Activated naive CD4-positive, alpha-beta T cell (primary cell): ENCODE measurements at regions not wholly inside any gene's neighbourhood (a gene's known extent, or its start where the extent isn't known, plus 50 kb on each side); places are given as distances from the start of the nearest gene placed in this dataset.
A peak's percentile ranks its signal among the peaks of the same experiment; 100 is the strongest.
"Not testable (repeated sequence)": the region's sequence is repeated elsewhere in the genome, so short reads cannot be mapped to it uniquely, and the experiment has no call there.

Source experiments
- DNase-seq, 4 experiments: peaks; one replicate each; lab custom pipeline; 2025; lab: John Stamatoyannopoulos, UW

DNA sequence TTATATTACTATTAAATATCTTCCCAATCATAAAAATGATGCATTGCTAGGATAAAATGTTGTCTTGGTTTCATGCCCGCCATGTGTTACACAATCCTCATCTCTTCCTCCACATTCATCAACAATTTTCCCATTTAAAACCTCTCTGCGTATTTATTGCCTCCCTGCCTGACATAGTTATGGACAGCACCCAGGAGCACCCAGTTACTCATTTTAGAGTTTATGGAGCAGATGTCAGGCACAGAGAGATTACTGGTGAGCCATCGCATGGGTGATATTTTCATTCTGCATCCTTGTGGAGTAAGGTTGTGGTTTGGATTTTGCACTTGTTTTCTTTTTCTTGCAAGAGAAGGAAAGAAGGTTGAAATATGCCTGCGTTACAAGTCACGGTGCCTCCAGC is 116.7 kb upstream of the NPAS2 start:
- no peak for DNase-seq

DNA sequence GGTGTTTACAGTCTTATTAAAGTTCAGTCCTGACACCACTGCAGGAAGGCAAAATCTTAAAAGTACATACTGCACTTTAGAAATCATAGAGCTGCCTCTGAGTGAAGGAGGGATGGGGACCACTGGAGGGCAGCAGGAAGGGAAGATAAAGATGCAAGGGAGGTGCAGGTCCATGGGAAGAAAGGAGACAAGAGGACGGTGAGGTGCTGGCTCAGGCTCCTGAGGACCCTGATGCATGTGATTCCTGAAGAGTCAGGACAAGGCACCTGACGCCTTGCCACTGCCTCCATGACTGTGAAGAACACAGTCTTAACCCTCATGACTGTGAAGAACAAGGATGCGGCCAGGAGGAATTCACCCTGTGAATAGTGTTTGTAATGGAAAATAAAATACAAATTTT is 116.2 kb upstream of the NPAS2 start:
- DNase-seq = no peak

DNA sequence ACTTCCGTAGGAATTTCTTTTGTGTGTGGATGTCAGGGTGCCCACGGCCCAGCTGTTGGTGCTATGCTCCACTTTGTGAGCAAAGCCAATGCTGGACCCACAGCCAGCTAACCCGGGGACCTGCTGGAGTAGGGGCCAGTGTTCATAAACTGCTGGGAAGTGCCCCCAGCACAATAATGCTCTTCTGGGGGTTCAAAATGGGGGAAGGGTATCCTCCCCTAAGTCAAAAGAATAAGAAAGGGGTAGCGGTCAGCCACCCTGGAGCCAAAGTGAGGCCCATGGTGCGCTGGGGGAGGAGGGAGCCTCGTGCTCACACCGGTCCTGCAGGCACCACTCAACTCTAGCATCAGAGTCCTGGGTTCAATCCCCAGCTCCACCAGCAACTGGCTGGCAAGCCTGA is 115.8 kb upstream of the NPAS2 start:
- DNase-seq = no peak

DNA sequence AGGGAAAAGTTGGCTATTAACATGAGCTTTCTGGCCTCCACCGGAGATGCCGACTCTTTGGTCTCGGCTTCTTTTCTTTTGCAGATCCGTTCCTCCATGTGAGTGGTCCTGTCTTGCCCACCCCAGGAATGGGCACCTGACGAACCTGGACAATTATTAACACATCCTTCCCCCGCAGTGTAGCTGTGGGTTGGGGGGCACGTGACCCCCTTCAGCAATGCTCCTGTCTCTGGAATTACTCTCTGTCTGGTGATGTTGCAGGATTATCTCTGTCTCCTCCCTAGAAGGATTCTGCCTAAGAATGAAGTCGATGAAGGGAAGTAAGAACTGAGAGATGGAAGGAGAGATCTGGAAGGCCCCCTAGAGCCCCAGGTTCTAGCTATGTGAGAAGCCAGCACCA is 115.2 kb upstream of the NPAS2 start:
- DNase-seq = no peak

DNA sequence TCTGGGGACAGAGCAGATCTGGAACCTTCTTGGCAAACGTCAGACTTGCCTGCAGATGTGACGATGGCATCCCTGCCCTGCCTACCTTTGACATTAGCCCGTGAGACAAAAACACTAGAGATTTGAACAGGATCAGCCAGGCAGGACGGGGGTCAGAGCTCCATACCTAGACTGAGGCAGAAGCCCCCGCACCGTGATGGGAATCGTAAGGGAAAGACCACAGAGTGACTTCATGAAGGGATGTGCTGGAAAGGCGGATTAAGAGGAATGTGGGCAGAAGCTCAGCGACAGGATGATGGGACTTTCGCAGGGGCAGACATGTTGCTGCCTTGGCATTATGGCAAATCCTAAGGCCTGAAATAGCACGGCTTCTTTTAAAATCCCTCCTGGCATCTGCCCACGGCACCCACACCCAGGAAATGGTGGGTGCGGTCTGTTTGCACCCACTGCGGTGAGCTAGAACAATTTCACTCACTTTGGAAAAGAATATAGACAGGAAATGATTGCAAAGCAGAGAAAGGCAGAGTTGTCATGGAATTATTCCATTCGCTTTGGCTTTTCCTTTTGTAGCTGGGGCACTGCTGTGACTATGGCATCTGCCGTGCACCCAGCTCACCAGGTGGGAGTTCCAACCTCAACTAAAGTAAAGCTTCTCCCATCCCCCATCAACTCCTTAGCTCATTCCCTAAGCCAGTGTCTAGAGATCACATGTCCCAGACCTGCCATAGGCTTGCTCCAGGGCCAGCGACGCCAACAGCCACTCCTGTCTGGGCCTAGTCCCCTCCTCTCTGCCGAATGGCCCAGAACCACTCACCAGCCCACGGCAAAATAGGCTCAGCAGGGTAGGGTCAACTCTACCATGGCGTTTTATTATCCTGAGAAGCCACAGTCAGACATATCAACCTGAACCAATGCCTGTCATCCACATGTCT is 112.7 kb upstream of the NPAS2 start:
- DNase-seq = no peak

DNA sequence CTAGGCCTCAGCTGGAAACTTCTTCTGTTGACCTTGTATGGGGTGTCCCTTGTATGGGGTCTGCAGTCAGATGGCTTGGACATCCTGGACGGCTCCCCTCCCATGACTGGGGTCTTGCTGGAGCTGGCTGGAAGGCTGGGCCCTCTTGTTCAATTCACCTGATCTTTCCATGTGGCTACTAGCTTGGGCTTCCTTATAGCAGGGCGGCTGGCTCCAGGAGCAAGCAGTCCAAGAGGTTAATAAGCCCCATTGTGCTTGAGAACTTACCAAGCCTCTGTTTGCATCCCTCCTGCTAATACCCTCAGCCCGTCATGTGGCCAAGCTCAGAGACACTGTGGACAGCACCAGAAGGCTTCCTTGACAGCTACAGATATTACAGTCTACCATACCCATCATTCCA is 111.6 kb upstream of the NPAS2 start:
- DNase-seq = no peak

DNA sequence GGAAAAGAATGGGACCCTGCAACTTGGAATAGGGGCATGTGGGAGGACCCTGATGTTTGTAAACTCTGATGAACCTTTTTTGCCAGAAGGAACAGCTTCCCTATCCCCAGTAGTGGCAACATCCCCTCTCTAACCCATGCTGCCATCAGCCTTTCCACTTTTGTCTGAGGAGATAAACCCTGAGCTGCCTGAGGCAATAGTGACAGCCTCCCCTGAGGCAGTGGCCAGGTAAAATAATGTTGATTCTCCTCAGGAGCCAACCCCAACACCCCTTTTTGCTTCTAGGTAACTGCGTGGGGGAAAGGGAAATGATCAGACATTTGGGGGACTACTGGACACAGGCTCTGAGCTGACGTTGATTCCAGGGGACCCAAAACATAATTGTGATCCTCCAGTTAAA is 106.8 kb upstream of the NPAS2 start:
- no peak for DNase-seq

DNA sequence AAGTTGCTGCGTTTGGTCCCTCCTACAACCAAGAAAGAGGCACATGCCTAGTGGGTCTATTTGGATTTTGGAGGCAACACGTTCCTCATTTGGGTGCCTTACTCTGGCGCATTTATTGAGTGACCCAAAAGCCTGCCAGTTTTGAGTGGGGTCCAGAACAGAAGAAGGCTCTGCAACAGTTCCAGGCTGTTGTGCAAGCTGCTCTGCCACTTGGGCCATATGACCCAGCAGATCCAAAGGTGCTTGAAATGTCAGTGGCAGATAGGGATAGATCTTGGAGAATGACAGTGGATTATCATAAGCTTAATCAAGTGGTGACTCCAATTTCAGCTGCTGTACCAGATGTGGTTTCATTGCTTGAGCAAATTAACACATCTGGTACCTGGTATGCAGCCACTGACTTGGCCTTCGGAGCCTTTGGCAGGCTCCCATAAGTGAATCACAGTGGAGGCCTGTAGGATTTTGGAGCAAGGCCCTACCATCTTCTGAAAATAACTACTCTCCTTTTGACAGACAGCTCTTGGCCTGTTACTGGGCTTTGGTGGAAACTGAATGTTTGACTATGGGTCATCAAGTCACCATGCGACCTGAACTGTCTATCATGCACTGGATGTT is 105.4 kb upstream of the NPAS2 start:
- DNase-seq = not testable (repeated sequence)

DNA sequence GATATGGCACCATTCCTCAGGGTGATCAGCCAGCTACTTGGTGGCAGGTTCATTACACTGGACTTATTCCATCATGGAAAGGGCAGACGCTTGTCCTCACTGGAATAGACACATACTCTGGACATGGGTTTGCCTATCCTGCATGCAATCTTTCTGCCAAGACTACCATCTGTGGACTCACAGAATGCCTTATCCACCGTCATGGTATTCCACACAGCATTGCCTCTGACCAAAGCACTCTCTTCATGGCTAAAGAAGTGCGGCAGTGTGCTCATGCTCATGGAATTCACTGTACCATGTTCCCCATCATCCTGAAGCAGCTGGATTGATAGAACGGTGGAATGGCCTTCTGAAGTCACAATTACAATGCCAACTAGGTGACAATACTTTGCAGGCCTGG is 104.1 kb upstream of the NPAS2 start:
- not testable (repeated sequence) for DNase-seq

DNA sequence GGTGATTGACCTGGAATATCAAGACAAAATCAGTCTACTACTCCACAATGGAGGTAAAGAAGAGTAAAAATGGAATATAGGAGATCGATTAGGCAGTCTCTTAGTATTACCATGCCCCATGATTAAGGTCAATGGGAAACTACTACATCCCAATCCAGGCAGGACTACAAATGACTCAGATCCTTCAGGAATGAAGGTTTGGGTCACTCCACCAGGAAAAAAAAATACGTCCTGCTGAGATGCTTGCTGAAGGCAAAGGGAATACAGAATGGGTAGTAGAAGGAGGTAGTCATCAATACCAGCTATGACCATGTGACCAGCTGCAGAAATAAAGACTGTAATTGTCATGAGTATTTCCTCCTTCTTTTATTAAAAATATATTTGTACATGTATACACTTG is 103.4 kb upstream of the NPAS2 start:
- no peak for DNase-seq

DNA sequence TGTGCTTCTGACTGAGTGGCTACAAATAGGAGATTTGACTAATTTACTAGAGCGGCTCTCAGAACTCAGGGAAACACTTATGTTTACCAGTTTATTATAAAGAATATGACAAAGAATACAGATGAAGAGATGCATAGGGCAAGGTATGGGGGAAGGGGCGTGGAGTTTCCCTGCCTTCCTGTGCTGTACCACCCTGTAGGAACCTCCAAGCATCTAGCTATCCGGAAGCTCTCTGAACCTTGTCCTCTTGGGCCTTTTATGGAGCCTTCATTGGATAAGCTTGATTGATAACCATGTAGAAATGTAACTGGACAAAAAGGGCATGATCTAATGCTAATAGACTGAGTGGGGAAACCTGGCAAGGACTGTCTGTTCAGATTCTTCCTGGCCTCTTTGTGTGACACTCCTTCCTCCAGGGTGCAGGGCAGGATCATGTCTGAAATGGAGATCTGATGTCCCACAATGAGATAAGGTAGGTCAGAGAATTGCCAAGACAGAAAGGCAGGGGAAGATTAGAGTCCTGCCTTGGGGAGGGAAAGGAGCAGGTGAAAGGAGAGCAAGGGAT is 101.8 kb upstream of the NPAS2 start:
- no peak for DNase-seq

DNA sequence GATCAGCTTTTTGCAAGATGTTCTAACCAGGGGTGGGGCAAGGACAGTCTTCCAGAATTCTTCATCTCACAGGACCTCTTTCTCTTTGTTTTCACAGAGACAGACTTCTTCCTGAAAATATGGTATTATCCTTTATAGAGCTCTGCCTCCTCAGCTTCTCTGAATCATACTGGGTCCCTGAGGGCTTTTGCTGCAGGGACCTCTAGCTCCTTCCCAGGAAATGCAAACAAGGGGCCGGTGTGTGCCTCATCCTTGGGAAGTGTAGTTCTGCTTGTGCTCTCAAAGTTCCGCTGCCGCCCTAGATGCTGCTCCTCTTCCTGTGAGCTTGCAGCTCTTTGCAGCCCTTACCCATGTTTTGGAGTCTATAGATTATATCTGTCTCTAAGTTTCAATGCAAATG is 99.5 kb upstream of the NPAS2 start:
- DNase-seq = no peak

DNA sequence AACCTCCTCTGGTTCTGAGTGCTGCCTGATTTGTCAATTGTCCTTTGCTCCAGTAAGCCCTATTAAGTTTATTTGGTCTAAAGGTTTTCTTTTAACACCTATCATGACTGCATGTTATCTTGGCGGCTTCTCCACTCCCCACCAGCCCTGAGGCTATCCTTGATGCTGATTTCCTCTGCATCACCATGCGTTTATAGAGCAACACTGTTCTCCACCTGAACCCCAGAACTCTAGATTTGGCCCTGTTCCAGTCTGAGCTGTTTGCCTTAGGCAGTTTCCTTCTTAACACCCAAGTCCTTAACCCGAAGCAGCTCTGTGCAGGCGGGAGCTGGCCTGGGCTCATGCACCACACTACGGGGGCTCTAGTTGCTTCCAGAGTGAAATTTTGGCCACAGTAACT is 98.2 kb upstream of the NPAS2 start:
- DNase-seq = no peak

DNA sequence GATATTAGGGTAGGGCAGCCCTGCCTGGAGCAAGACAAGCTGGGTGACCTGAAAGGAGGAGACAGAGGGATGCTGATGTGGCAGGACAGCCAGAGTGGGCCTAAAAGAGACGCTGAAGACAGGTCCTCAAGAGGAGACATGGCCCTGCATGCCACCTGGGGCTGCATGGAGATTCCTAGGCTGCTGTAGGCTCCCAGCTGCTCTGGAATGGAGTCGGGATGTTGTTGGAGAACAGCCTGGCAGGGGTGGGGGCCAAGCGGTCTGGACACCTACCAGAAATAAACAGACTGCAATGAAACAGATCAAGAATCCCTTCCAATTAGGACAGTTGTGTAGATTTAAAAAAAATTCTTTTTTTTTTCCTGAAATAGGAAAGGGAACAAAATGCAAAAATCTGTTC is 97.8 kb upstream of the NPAS2 start:
- DNase-seq = no peak

DNA sequence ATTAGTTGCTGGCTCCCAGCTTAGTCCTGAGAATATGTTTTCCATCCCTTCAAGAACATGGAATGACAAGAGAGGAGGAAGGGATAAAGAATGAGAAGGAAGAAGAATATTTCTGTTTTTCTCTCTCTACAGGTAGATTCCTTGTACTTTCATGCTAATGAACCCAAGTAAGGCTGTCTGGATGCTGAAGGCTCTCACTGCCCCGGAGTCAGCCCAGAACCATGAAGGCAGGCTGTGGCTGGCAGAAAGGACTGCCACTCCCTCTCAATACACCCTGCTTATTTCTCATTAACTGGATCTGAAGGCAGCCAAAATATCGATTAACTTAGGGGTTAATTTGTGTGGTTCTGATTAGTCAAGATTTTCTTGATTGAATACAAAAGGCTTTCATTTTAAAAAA is 93.1 kb upstream of the NPAS2 start:
- no peak for DNase-seq

DNA sequence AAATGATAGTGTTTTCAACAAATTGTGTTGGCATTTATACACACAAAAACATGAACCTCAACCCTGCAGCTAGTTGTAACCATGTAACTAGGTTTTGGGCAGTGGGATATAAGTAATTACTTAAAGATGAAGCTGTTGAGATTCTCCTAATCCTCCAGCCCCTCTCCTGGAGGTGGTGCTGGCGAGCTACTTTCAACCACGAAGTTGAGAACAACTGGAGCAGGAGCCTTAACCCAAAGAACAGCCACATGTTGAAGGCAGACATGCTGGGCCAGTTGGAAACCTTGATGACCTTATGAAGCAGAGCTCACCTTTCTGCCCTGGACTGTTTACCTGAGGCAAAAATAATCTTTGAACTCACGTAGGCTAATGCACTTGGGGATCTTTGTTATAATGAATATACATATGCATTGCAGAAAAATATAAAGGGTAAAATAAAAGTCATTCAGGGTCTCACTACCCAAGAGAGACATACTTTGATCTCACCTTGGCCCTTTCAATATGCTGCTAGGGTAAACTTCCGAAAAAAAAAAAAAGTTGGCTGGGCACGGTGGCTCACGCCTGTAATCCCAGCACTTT is 89.6 kb upstream of the NPAS2 start:
- peak in 1 of 4 experiments; percentile 27 for DNase-seq

DNA sequence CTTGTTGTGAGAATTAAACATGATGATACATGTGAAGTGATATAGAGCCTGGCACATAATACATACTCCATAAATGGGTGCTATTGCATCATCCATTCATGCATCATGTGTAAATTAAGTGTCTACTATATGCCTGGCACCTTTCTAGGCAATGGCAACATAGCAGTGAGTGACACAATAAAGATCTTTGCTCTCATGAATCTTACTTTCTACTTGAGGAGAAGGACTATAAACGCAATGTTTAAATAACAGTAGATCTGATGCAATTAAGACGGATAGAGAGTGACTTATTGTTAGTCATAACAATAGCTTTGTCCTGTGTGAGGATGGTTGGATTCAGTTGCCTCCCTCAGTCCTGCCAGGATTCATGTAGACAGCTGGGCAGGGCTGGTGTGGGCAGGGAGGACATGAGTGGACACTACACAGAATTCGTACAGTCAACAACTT is 88.4 kb upstream of the NPAS2 start:
- DNase-seq = no peak

DNA sequence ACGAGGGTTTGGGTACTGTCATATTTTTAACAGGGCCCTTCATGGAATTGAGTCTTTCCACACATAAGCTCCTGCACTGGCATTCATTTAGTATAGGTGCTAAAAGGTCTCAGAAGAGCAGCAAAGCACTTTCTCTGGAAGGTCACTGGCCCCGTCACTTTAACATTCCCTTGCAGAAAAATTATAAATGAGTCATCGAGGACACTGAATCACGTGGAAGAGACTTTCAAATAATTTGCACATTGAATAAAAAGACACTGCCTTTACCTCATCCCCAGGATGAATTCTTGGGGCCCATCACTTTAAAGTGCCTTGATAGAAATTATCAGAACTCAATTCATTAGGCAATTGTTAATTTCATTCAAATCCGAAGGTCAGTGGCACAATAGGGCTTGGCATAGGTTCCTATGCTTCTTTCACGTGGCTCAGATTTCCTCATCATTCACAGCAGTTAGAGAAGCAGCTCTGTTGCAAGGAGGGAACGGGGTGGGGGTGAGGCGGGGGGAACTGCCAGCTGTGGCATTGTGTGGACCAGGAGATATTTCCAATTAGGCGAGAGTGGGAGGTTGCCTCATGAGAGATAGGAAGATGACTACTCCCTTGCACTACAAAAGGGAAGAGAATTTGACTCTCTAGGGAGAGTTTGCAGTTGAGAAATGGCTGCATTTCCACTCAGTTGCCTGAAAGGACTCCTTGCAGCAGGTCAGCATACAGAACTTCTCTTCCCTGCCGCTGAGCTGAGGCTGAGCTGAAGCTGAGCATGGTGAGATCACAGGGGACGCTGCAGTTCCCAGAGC is 86.3 kb upstream of the NPAS2 start:
- DNase-seq = no peak

DNA sequence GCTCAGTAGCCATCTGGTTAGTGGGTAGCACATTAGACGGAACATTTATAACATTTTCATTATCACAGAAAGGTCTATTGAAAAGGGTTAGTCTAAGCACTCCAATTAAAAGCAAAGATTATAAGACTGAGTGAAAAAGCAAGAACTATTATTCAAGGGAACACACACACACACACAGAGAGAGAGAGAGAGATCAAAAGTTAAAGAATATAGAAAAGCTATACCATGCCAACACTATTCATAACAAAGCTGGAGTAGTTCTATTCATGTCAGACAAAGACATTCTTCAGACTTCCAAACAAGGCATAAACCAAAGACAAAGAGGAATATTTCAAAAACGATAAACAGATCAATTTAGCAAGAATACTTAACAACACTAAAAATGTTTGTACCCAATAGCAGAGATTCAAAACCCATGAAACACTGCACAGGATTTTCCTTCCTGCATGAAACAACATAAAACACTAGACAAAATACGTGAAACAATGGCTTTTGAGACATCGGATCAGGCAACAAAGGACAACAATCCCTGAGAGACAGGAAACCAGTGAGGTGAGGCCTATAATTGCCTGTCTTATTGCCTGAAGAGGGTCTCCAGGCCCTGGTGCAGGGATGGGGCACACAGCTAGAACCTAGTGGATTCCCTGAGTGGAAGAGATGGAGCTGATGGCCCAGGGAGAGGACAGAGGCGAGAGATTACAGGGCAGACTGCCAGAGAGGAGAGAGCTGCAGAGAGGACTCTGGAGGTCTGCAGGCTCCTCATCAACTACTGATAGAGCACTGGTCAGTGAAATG is 83.6 kb upstream of the NPAS2 start:
- DNase-seq = no peak

DNA sequence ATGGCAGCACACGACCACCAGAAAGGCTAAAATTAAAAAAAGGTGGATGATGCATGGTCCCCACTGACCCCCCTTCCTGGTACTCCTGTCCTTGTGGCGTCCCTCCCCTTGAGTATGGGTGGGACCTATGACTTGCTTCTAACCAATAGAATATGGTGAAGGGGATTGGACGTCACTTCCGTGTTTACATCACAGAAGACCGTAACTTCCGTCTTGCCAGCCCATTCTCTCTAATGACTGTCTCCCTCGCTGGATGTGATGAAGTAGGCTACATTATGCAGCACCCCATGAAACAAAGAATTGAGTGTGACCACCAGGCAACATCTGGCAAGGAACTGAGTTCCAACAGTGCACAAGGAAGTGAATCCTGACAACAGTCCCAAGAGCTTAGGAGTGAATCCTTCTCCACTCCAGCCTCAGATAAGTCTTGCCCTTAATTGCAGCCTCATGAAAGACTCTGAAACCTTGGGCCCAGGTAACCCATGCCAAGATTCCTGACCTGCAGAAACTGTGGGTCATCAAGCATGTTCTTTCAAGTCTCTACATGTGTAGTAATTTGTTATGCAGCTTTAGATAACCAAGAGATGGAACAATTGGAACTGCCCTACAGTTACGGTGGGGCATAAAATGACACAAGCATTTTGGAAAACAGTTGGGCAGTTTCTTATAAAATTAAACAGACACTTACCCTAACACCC is 80.1 kb upstream of the NPAS2 start:
- no peak for DNase-seq

DNA sequence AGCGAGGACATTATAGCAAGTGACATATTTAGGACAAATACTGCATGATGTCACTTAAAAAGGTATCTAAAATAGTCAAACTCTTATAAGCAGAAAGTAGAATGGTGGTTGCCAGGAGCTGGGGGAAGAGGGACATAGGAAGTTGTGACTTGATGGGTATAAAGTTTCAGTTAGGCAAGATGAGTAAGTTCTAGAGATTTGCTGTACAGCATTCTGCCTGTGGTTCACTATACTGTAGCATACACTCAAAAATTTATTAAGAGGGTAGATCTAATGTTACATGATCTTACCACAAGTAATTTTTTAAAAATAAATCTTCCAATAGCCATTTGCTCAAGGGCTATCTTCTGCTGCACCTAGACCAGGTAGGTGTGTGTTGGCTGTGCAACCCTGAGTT is 78.1 kb upstream of the NPAS2 start:
- no peak for DNase-seq
